PFSK-1 (cell line): ENCODE measurements at regions not wholly inside any gene's neighbourhood (a gene's known extent, or its start where the extent isn't known, plus 50 kb on each side); places are given as distances from the start of the nearest gene placed in this dataset.

Source experiments
- FOXP2 ChIP-seq: optimal IDR thresholded peaks from 2 replicates; pipeline ENCODE3; 2011; ENCODE audit warnings: borderline replicate concordance, control low read depth, inconsistent platforms; ENCODE audit not compliant: insufficient read depth; ENCODE audit errors: extremely low read length, extremely low read depth
- POLR2AphosphoS5 ChIP-seq: IDR thresholded peaks from 2 replicates; pipeline ENCODE4 v1.6.1; 2012; ENCODE audit warnings: low read depth, mild to moderate bottlenecking, control low read depth, low read length, moderate library complexity
- SIN3A ChIP-seq: IDR thresholded peaks from 2 replicates; pipeline ENCODE4 v1.6.1; 2012; ENCODE audit warnings: mild to moderate bottlenecking, low read length, moderate library complexity, borderline replicate concordance; ENCODE audit not compliant: insufficient read depth
- TAF1 ChIP-seq: IDR thresholded peaks from 2 replicates; pipeline ENCODE4 v1.6.1; 2012; ENCODE audit warnings: low read length, control low read depth, borderline replicate concordance; ENCODE audit not compliant: insufficient read depth
- TF ChIP-seq, protein P1 (sequence below), 2 experiments: IDR thresholded peaks; 2 replicates each; pipeline versions ENCODE4 v1.6.1 to v1.8.0; 2011 to 2012; ENCODE audit warnings: low read depth in 2 of 2, low read length in 2 of 2, control low read depth in 1 of 2, inconsistent platforms in 1 of 2, mild to moderate bottlenecking in 1 of 2, moderate library complexity in 1 of 2; ENCODE audit not compliant: insufficient read depth in 1 of 2

DNA sequence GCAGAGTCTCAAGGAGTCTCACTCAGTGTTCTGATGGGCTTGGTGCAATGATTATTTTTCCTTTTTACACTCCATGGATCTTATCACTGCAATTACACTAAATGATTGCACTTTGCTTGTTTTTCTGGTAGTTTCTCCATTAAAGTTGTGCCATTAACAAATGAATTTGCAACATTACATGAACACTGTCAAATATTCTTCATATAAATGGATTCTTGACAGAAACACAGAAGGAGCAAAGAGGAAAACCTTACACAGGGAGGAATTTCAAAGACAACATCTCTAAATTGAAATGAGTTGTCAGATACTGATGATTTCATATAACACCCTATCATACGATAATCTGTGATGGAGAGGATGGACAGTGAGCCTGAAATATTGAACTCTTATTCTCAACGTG is 65.4 kb upstream of the CHST9 start:
- TF ChIP-seq POLR2AphosphoS5 (no peak), FOXP2 (no peak), TAF1 (no peak), SIN3A (no peak)
- TF ChIP-seq, protein P1, sequence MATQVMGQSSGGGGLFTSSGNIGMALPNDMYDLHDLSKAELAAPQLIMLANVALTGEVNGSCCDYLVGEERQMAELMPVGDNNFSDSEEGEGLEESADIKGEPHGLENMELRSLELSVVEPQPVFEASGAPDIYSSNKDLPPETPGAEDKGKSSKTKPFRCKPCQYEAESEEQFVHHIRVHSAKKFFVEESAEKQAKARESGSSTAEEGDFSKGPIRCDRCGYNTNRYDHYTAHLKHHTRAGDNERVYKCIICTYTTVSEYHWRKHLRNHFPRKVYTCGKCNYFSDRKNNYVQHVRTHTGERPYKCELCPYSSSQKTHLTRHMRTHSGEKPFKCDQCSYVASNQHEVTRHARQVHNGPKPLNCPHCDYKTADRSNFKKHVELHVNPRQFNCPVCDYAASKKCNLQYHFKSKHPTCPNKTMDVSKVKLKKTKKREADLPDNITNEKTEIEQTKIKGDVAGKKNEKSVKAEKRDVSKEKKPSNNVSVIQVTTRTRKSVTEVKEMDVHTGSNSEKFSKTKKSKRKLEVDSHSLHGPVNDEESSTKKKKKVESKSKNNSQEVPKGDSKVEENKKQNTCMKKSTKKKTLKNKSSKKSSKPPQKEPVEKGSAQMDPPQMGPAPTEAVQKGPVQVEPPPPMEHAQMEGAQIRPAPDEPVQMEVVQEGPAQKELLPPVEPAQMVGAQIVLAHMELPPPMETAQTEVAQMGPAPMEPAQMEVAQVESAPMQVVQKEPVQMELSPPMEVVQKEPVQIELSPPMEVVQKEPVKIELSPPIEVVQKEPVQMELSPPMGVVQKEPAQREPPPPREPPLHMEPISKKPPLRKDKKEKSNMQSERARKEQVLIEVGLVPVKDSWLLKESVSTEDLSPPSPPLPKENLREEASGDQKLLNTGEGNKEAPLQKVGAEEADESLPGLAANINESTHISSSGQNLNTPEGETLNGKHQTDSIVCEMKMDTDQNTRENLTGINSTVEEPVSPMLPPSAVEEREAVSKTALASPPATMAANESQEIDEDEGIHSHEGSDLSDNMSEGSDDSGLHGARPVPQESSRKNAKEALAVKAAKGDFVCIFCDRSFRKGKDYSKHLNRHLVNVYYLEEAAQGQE (IDR thresholded peaks at IDR 0.05; ENCODE audit: insufficient read depth in 1 of 2, low read depth in 2 of 2, low read length in 2 of 2) = no peak

DNA sequence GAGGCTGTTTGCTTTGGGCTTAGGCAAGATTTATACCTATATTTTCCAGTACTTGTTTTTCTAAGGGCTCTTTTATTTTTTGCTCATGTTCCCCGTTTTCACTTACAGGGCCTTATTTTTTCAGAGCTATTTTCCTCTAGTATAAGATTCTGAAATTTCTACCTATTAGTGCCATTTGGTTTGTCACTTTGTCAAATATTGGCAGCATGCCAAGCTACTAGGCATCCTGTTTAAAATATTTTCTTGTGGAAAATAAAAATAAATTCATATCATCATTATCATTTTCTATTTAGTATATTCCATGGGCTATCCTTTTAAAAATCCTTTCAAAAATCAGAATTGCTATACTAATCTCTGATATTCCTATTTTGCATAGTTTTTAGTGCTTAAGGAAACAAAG is 64.8 kb upstream of the CHST9 start:
- TF ChIP-seq SIN3A (no peak), FOXP2 (no peak), POLR2AphosphoS5 (no peak), TAF1 (no peak)
- TF ChIP-seq, protein P1 (IDR thresholded peaks at IDR 0.05; ENCODE audit: insufficient read depth in 1 of 2, low read depth in 2 of 2, low read length in 2 of 2) = no peak

DNA sequence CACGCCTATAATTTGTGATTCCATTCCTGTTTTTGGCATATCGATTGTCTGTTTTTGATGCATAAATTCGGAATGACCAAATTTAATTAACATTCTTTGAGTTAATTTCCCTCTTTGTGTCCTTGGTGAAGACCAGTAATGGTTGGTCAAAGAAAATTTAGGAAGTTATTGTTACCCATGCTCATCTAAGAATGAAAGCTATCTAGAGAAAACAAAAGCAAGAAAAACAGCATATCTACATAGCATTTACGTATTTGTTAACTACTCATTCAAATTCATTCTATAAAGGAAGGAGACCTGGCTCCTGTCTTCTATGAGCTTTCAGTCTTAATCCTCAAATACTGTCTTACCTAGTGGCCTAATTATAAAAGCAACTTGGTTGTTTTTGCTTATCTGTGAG is 59.2 kb upstream of the CHST9 start:
- TF ChIP-seq FOXP2 (no peak), TAF1 (no peak), POLR2AphosphoS5 (no peak), SIN3A (no peak)
- TF ChIP-seq, protein P1 (IDR thresholded peaks at IDR 0.05; ENCODE audit: insufficient read depth in 1 of 2, low read depth in 2 of 2, low read length in 2 of 2) = no peak

DNA sequence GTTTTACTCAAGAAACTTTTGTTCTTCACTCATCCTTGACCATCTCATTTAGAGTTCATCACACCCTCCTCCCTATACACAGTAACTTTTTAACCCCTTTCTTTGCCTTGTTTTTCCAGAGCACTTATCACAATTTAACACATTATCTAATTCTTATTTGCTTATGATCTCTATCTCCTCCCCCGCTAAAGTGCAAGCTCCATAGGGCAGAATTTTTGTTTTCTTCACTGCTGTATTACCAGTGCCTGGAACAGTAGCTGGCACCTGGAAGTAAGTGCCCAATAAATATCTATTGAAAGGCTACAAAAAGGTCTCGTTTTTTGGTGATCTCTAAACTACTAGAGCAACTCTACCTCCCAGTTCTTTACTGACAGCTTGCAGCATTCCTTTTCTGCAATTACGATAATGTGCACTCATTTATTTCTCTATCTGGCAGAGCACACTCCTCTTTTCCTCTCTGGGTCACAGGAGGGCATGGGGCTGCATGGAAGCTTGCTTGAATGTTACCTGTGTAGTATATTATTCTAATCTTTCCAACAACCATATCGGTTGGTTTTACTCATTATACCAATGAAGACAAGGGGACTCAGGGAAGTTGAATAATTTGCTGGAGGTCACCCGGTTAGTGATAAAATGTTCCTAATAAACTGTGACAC is 57.4 kb upstream of the CHST9 start:
- TF ChIP-seq TAF1 (no peak), POLR2AphosphoS5 (no peak), FOXP2 (no peak), SIN3A (no peak)
- TF ChIP-seq, protein P1 (IDR thresholded peaks at IDR 0.05; ENCODE audit: insufficient read depth in 1 of 2, low read depth in 2 of 2, low read length in 2 of 2) = no peak
